Stimulated activated CD4-positive, alpha-beta T cell treated with anti-CD3 and anti-CD28 coated beads, Interleukin-1b, Interleukin-23, amount 100 ng/mL, for 4 hours (primary cell): ENCODE measurements at regions not wholly inside any gene's neighbourhood (a gene's known extent, or its start where the extent isn't known, plus 50 kb on each side); places are given as distances from the start of the nearest gene placed in this dataset.

Experiments used
- DNase-seq, 2 donors: peaks; one replicate each; pipeline ENCODE4 v3.0.0-alpha.2; 2020; ENCODE audit warnings: low read depth in 2 of 2

GRCh38 chr7:41046776-41047175 lies 656.1 kb downstream of the INHBA start:
- DNase-seq: no peak

GRCh38 chr7:41046221-41046761 lies 656.6 kb downstream of the INHBA start:
- DNase-seq: no peak

DNA sequence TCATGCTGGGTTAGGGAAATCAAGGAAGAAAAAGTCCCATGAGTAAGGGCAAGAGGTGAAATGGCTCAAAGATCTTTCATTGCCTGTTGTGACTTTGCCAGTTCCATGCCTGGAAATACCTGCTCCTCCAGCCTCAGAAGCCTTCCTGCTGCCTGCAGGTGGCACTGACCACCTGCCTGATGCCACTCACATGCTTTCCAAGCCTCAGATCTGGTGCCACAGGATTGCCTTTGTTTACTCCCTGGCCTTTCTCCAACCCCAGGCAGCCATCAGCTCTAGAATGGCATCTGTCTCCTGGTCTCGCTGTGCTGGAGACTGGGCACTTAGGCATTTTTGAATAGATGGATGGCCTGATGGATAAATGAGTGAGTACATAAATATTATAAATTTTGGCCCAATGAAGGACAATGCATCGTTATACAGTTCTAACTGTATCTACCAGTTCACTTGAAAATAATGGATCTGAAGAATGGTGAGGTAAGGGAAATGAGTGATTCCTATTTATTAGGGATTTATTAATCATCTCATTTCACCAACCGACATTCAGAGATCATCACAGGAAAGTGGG lies 657.2 kb downstream of the INHBA start:
- DNase-seq: no peak

GRCh38 chr7:41039981-41040380 lies 662.9 kb downstream of the INHBA start:
- DNase-seq: no peak

- no peak for DNase-seq
Measured at GRCh38 chr7:41039386-41039953, 663.4 kb downstream of the INHBA start.

DNA sequence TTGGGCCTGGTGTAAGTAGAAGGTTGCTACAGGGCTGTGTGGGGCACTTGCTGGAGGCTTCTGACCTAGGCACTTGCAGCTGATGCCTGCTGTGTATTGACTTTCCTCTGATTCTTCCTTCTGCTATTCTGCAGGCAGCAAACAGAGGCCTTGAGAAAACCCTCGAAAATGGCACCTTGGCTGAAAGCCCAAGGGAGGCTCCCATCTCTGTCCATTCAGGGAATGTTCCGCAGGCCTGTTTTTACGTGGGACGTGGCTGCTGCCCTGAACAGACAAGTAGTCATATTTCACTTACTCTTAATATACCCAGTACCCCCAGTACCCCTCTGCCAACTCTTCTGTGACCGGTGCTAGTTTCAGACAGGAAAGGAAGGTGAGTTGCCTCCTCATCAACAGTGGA lies 664.7 kb downstream of the INHBA start:
- DNase-seq: no peak

- DNase-seq: no peak
Measured at GRCh38 chr7:41037691-41038090, 665.2 kb downstream of the INHBA start.

DNA sequence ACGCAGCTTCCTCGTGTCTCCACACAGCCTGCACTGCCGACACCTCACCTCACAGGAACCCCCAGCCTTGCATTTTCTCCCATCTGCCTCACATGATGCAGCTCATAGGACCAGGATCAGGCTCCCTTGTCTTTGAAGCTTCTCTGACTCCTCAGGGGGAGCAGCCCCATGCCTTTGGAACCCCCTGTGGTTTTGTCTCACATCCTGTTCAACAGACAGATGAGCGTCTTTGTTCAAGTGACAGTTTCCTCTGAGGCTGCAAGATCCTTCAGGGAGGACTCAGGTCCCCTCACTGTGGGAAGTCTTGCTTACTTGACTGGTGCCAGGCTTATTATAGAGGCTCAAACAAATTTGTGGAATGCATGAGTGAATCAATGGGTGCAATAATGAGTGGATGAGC lies 667.1 kb downstream of the INHBA start:
- DNase-seq: no peak

- no peak for DNase-seq
Measured at GRCh38 chr7:41033500-41033899, 669.4 kb downstream of the INHBA start.

DNA sequence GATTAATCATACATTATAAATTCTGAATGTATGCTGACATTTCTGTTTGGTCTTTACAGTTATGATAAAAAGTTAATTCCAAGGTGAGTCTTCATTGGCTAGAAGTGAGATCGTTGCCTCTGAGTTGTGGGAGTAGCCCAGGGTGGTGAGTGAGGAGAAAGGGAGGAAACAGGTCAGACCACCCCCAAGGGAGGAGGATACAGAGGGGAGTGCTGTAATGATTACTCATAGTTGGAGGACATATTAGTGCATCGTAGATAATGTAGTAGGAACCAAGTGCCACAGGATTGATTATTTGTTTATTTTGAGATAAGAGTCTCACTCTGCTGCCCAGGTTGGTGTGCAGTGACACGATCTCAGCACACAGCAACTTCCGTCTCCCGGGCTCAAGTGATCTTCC lies 672.2 kb downstream of the INHBA start:
- no peak for DNase-seq

- no peak for DNase-seq
Measured at GRCh38 chr7:41029072-41029499, 673.8 kb downstream of the INHBA start.

DNA sequence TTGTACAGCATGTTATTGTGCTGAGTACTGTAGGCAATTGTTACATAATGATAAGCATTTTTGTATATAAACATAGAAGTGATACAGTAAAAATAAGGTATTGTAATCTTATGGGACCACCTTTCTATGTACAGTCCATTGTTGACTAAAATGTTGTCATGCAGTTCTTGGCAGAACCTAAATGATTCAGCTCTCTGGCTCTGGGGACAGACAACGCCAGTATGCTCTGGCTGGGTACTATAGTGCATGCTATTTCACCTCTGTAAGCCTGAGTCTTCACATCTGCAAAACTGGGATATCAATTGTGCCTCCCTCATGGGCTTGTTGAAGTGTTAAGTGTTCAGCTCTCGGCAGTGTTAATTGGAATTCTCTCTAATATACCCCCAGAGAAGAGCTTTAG lies 674.3 kb downstream of the INHBA start:
- DNase-seq: no peak

GRCh38 chr7:41027428-41028115 lies 675.3 kb downstream of the INHBA start:
- no peak for DNase-seq

DNA sequence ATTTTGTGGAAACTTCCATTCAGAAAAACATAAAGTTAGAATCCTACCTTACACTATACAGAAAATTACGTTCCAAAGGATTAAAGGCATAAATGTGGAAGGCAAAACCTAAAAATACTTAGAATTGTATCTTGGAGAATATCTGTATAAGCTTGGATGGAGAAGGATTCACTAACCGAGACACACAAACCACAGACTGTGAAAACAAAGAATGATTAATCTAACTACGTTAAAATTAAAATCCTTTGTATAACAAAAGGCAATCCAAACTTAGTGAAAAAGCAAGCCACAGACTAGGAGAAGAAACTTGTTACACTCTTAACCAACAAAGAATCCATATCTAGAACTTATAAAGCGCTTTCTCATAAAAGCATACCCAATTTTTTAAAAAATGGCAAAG lies 678.8 kb downstream of the INHBA start:
- DNase-seq: no peak

DNA sequence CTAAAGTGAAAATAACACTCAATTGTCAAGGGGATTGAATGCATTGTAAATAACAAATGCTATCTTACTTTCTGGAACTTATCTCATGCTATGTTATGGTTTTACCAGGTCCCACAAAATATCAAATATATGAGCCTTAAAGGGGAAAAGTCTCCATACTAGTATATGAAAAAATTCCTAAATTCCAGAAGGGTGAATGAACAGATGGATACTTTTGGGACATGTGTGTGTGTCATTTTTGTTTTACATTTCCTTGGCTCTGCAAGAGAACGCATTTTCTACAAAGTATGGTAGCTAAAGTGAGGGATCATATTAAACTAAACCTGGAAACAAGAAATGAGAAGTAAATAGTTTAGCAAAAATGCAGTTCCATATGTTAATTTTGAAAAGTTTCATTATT lies 682.8 kb downstream of the INHBA start:
- no peak for DNase-seq

GRCh38 chr7:41013117-41013516 lies 689.8 kb downstream of the INHBA start:
- no peak for DNase-seq

- no peak for DNase-seq
Measured at GRCh38 chr7:41012041-41012440, 690.8 kb downstream of the INHBA start.

DNA sequence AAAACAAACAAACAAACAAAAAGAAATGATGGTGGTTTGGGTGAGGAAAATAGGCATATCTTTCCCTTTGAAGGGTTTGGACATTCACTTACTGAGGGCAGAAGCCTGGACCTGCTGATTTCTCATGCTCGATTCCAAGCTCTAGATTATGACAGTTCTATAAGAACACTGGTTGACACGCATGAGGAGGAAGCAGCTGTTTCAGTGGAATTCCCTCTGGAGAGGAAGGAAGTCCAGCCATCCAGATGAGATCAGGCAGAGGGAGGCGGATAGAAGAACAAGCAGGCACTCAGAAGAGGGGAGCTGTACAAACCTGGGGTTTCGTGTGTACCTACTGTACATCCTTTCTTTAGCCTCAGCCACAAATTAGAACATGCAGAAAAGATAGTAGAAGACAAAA lies 691.9 kb downstream of the INHBA start:
- DNase-seq: no peak

- no peak for DNase-seq
Measured at GRCh38 chr7:41010418-41010817, 692.5 kb downstream of the INHBA start.

DNA sequence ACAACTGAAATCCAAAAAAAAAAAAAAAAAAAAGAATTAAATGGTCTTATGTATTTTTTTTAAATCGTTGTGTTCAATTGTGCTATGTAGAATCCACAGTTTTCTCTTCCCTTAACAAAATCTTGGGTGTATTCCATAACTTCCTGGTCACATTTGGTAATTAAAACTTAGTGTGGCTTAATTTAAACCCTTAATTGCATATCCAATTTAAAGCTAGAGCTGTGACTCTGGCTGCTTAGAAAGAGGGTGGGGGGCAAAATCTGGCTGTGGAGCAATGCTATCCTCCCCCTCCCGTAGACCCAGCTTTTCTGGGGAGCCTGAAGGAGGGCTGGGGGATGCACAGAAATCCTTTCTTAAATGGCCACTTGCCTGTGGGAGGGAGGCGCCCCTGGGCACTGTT lies 695.1 kb downstream of the INHBA start:
- DNase-seq: no peak

DNA sequence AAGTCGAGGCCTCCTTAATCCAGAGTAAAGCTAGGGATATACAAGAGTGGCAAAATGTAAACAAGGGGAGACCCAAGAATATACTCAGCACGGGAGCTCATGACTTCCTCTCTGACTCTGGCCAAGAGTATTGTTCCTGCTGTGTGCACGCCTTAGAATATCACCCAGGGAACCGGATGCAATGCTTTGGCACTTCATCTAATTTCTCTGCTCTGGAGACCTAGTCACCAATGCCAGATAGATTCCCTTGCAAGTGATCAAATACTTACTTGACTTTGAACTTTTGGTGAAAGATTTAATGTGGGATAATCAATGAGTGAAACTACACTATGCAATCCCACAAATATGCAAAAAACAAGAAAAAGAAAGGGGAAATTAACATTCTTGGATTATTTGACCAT lies 695.5 kb downstream of the INHBA start:
- no peak for DNase-seq

GRCh38 chr7:41006306-41006995 lies 696.4 kb downstream of the INHBA start:
- DNase-seq: no peak
